ENCODE measurements at regions not wholly inside any gene's neighbourhood (a gene's known extent, or its start where the extent isn't known, plus 50 kb on each side); places are given as distances from the start of the nearest gene placed in this dataset.

DNA sequence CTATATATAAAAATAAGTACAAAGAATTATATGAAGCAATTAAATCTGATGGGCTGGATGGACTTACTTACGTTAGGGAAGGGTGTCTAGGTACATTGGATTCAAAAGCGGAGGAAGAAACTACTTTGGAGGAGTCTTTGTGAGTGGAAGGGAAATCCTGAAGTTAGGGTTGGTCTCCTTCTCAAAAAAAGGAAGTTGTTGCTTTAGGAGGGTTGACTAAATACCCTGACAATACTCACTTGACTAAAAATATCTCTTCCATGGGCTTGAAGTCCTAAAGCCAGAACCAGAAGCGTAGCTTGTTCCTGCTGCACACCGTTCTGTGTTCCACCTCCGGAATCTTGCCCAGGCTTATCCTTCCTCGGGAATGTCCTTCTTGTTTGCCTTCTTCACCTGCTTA lies 143.3 kb upstream of the ZEB2 start (continued):
- TF ChIP-seq ZNF558 (tag by site-specific recombination; IDR thresholded peaks at IDR 0.05) (no peak), ZNF660 (tag by site-specific recombination; IDR thresholded peaks at IDR 0.05) (no peak)
- TF ChIP-seq, protein P1, sequence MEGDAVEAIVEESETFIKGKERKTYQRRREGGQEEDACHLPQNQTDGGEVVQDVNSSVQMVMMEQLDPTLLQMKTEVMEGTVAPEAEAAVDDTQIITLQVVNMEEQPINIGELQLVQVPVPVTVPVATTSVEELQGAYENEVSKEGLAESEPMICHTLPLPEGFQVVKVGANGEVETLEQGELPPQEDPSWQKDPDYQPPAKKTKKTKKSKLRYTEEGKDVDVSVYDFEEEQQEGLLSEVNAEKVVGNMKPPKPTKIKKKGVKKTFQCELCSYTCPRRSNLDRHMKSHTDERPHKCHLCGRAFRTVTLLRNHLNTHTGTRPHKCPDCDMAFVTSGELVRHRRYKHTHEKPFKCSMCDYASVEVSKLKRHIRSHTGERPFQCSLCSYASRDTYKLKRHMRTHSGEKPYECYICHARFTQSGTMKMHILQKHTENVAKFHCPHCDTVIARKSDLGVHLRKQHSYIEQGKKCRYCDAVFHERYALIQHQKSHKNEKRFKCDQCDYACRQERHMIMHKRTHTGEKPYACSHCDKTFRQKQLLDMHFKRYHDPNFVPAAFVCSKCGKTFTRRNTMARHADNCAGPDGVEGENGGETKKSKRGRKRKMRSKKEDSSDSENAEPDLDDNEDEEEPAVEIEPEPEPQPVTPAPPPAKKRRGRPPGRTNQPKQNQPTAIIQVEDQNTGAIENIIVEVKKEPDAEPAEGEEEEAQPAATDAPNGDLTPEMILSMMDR (tag by site-specific recombination; IDR thresholded peaks at IDR 0.05): no peak

DNA sequence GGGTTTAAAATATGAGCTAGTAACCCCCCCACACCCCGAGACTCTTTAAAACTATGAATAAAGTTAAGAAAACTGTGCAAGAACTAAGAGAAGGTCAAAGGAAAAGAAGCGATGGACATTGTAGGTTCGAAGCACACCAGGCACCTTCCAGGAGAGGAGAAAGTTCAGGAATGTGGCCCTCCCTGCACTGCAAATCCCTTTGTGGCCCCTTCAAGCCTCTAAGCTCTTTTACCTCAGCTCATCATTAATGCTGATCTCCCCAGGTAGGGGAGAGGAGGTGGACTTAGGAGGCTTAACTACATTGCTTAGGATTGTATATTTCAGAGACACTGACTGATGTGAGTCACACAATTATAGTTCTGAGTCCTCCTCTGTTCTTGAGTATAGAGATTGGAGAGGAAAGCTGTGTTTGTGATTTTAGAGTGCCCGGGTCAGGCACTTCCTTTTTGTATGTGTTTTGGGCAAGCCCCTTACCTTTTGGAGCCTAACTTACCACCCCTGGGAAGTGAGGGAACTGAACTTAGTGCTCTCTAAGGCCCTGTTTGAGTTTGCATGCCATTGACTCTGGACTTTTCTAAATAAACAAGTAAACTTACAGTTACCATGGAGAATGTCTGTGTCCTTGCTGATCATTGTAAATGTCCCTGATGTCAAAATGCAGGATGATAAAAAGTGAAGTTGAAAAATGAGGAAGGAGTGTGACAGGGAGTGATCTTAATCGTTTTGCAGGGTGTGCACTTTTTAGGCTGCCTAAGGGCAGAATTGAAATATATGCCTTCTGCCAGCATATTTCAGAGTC lies 140.8 kb upstream of the ZEB2 start:
- ChIA-PET CTCF (no interaction called here), POLR2A (no interaction called here)
- no peaks in the 10 kb centered on the region for H3K9me3 ChIP-seq (ENCODE audit: control insufficient read depth, insufficient read depth, low read depth, low read length)
- no peak overlapping the region for H3K4me3 ChIP-seq (ENCODE audit: low read depth, low read length)
- TF ChIP-seq ZNF76 (tag by site-specific recombination; IDR thresholded peaks at IDR 0.05; ENCODE audit: borderline replicate concordance, low read depth): no peak
- no peaks in the 10 kb centered on the region for H3K4me1 ChIP-seq (ENCODE audit: control insufficient read depth, insufficient read depth, low read length)
- no peak overlapping the region for H3K27ac ChIP-seq (ENCODE audit: extremely low read depth, low read depth, low read length)
- no peaks in the 10 kb centered on the region for H3K36me3 ChIP-seq (ENCODE audit: control insufficient read depth in 2 of 2, insufficient read depth in 1 of 2, low read length in 2 of 2)

DNA sequence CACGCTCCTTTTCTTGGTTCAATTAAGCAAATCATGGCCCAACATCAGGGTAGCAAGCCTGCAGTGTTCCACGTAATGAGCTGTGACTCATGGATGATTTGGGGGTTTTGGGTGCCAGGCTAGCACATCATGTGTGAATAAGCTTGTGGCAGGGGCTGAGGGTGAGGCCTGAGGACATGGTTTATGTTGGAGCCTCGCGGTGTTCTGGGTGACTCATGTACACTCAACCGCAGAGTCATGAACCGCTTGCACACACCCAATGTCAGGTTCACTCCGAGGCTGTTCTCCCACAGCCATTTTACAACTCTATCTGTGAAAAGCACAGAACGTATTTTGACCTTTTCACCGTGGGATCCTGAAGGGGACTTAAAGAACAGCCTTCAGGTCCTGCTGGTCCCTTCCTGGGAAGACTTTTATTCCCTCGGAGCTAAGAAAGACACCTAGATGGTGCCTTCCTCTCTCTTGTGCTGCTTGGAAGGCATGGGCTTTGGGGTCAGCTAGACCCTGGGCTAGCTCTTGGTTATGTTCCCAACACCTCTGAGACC lies 139.9 kb upstream of the ZEB2 start:
- ChIA-PET CTCF (no interaction called here), POLR2A (no interaction called here)
- H3K36me3 ChIP-seq (ENCODE audit: control insufficient read depth in 2 of 2, insufficient read depth in 1 of 2, low read length in 2 of 2): no peaks in the 10 kb centered on the region
- TF ChIP-seq ZNF354C (tag by site-specific recombination; IDR thresholded peaks at IDR 0.05; ENCODE audit: borderline replicate concordance, low read depth) (no peak), ZNF830 (tag by site-specific recombination; IDR thresholded peaks at IDR 0.05; ENCODE audit: low read depth) (no peak), ZNF155 (tag by site-specific recombination; IDR thresholded peaks at IDR 0.05) (no peak), ZBTB17 (tag by site-specific recombination; IDR thresholded peaks at IDR 0.05) (no peak)
- H3K4me1 ChIP-seq (ENCODE audit: control insufficient read depth, insufficient read depth, low read length): no peaks in the 10 kb centered on the region
- no peaks in the 10 kb centered on the region for H3K9me3 ChIP-seq (ENCODE audit: control insufficient read depth, insufficient read depth, low read depth, low read length)
- no peak overlapping the region for H3K27ac ChIP-seq (ENCODE audit: extremely low read depth, low read depth, low read length)
- H3K4me3 ChIP-seq (ENCODE audit: low read depth, low read length): no peak overlapping the region

DNA sequence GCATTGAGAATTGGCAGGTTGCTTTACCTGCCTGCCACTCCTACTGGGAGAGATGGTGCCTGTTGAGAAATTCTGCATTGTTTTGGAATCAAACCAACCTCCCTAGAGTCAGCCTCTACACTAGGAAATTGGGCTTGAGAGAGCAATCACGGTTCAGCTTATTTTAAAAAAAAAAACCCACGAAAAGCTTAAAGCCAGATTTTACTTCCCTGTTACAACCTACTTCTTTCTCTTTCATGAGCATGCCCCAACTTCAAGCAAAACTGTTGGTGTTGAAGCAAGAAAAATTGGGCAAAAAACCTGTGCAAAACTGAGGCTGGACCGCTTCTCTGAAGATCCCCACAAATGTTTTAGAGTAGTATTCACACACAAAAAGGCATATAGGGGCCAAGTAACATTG lies 134.6 kb upstream of the ZEB2 start:
- ChIA-PET CTCF (no interaction called here), POLR2A (no interaction called here)
- TF ChIP-seq ZNF473 (tag by site-specific recombination; IDR thresholded peaks at IDR 0.05) (no peak), ZNF280D (tag by site-specific recombination; IDR thresholded peaks at IDR 0.05) (no peak), ZNF707 (tag by site-specific recombination; IDR thresholded peaks at IDR 0.05) (no peak), ZFP69B (tag by site-specific recombination; IDR thresholded peaks at IDR 0.05) (no peak), GLIS2 (tag by site-specific recombination; IDR thresholded peaks at IDR 0.05) (no peak), ZNF10 (tag by site-specific recombination; IDR thresholded peaks at IDR 0.05) (no peak), ZNF169 (tag by site-specific recombination; IDR thresholded peaks at IDR 0.05) (no peak), ZNF544 (tag by site-specific recombination; IDR thresholded peaks at IDR 0.05) (no peak), KLF1 (tag by site-specific recombination; IDR thresholded peaks at IDR 0.05) (no peak)
- Histone ChIP-seq H3K9me3 (ENCODE audit: control insufficient read depth, insufficient read depth, low read depth, low read length) (no peaks in the 10 kb centered on the region), H3K4me1 (ENCODE audit: control insufficient read depth, insufficient read depth, low read length) (no peaks in the 10 kb centered on the region), H3K4me3 (ENCODE audit: low read depth, low read length) (no peak overlapping the region), H3K27ac (ENCODE audit: extremely low read depth, low read depth, low read length) (no peak overlapping the region), H3K36me3 (ENCODE audit: control insufficient read depth in 2 of 2, insufficient read depth in 1 of 2, low read length in 2 of 2) (no peaks in the 10 kb centered on the region)

All from HEK293 (cell line).